Activated CD4-positive, alpha-beta T cell treated with anti-CD3 and anti-CD28 coated beads, Interleukin-2, amount 10 ng/mL, durations not matched to agents 24 days and 14 days (primary cell): ENCODE measurements at regions not wholly inside any gene's neighbourhood (a gene's known extent, or its start where the extent isn't known, plus 50 kb on each side); places are given as distances from the start of the nearest gene placed in this dataset.

Experiments used
- DNase-seq: peaks from one replicate; pipeline ENCODE4 v3.0.0; 2022
- H3K27ac Mint-ChIP-seq: one replicate; pipeline ENCODE4 v1.8.0; 2022; ENCODE audit warnings: mild to moderate bottlenecking, mixed read lengths
- H3K27me3 Mint-ChIP-seq: one replicate; pipeline ENCODE4 v1.8.0; 2022; ENCODE audit warnings: mixed read lengths
- H3K36me3 Mint-ChIP-seq: one replicate; pipeline ENCODE4 v1.8.0; 2022; ENCODE audit warnings: low read depth, mild to moderate bottlenecking, mixed read lengths
- H3K4me1 Mint-ChIP-seq: one replicate; pipeline ENCODE4 v1.8.0; 2021; ENCODE audit warnings: mixed read lengths
- H3K4me3 Mint-ChIP-seq: one replicate; pipeline ENCODE4 v1.8.0; 2022; ENCODE audit warnings: mild to moderate bottlenecking, moderate library complexity, mixed read lengths
- H3K9me3 Mint-ChIP-seq: one replicate; pipeline ENCODE4 v1.8.0; 2021; ENCODE audit warnings: mixed read lengths
- intact Hi-C: fragments of 100-400 bp; cut with micrococcal nuclease; formaldehyde crosslinking; loops from one replicate; pipeline ENCODE4 v1.15.1; 2023

DNA sequence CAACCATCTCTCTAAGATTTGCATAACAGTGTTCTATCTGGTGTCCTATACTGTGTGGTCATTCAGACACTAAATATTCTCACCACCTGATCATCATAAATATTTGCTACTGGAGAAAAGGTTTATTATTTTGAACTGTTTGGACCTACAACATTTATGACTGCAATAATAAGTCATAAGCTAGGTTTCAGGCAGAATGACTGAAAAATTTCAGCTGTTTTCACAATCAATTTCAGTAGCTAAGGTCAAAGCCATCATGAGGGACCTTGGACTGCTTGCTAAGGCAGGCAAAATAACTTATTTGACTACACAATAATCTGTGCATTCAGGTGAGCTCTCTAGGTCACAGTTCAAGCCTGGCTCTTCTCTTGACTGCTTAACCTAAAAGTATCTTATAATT, 425.5 kb upstream of the CDH2 start:
- H3K9me3 Mint-ChIP-seq = peaks cover 2% of the 10 kb centered on the region
- no peak for DNase-seq
- H3K4me1 Mint-ChIP-seq = no peaks in the 10 kb centered on the region
- H3K27ac Mint-ChIP-seq = no peak overlapping the region
- no peaks in the 10 kb centered on the region for H3K27me3 Mint-ChIP-seq
- intact Hi-C loops = no loop called here
- no peak overlapping the region for H3K4me3 Mint-ChIP-seq
- no peaks in the 10 kb centered on the region for H3K36me3 Mint-ChIP-seq

DNA sequence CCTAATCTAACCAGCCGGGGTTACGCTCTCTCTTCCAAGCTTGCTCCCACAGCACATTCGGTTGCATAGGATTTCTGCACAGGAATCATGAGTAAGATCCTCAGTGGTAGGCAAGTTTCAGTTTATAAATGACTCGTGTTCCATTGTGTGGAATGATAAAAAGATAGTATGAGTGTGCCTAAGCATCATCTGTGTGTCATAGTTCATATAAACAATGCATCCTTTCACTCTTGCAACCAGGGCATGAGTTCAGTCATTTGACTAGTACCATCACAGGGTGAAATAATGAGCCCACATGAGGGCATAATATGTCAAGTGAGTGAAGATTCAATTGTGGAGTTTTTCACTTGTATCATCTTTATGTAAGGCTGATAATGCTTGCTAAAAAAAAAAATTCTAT, 417.1 kb upstream of the CDH2 start:
- intact Hi-C loops = no loop called here
- Mint-ChIP-seq H3K36me3 (no peaks in the 10 kb centered on the region), H3K27ac (no peak overlapping the region), H3K9me3 (no peaks in the 10 kb centered on the region), H3K4me1 (no peaks in the 10 kb centered on the region), H3K27me3 (no peaks in the 10 kb centered on the region), H3K4me3 (no peak overlapping the region)
- no peak for DNase-seq

DNA sequence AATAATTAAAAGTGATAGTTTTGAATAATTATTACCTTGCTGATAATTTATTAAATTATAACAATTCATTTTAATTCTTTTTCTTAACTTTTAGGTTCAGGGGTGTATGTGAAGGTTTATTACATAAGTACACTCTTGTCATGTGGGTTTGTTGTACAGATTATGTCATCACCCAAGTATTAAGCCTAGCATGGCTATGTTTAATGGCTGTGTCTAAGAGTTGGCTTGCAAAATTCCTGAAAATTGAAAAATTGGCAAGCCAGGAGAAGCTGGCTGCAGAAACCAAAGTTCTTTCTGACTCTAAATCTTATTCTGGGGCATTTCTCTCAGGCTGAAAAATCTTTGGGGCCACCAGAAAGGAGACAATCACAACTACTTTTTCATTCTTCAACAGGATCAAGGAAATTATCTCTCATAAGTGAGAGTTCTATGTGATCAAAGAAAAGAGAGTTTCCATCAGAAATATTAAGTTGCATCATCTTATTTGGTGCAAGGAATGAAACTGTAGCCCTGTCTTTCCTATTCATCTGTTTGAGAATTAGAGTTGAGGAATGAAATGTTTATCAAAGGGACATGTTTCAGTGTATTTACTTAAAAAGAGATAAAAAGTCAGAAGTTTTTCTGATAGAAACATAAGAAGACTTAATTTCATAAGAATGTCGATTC, 412.1 kb upstream of the CDH2 start:
- no peak overlapping the region for H3K27ac Mint-ChIP-seq
- no peak for DNase-seq
- no peak overlapping the region for H3K4me3 Mint-ChIP-seq
- H3K9me3 Mint-ChIP-seq = no peaks in the 10 kb centered on the region
- no peaks in the 10 kb centered on the region for H3K4me1 Mint-ChIP-seq
- H3K27me3 Mint-ChIP-seq = no peaks in the 10 kb centered on the region
- no peaks in the 10 kb centered on the region for H3K36me3 Mint-ChIP-seq
- intact Hi-C loops = loop anchor here (10.0 kb wide), 1 partner anchor 46 kb away; no protein-coding TSS in a partner anchor

DNA sequence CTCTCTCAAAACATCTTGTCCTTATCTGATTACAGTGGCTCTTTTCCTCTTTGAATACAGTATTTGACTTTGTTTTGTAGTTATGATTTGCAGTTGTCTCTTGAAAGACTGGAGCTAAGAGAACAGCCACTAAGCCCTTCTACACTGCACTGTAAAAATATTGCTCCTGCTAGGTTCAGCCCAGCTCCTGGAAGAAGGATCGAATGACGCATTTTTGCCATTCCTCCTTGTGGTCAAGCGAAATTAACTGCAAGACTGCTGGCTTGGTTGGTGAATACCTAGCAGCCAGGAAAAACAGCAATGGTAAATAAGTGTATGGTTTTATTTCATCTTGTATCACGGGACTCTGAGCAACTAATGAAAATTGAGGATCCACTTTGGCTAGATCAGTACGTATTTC, 407.8 kb upstream of the CDH2 start:
- no peak for DNase-seq
- Mint-ChIP-seq H3K27ac (no peak overlapping the region), H3K27me3 (no peaks in the 10 kb centered on the region), H3K4me1 (no peaks in the 10 kb centered on the region), H3K36me3 (no peaks in the 10 kb centered on the region), H3K9me3 (no peaks in the 10 kb centered on the region), H3K4me3 (no peak overlapping the region)
- intact Hi-C loops = loop anchor here (10.0 kb wide), 1 partner anchor 50 kb away; no protein-coding TSS in a partner anchor

DNA sequence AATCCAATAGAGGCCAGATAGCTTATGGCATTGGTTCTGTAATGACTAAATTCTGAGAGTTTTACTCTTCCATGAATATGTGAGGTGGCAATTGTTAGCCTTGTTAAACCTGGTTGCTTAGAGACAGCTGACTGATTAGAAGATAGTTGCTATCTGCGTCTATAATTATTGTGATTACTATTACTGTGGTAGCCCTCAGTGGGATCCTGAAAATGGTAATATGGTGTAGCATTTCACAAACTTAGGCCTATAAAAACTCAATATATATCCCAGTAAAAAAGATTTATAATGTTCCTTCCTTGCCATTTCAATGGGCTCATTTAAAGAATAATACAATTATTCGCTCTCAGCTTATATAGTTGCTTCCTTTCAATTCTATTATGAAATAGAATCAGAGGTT, 405.8 kb upstream of the CDH2 start:
- Mint-ChIP-seq H3K9me3 (no peaks in the 10 kb centered on the region), H3K4me3 (no peak overlapping the region), H3K4me1 (no peaks in the 10 kb centered on the region), H3K27ac (no peak overlapping the region), H3K27me3 (no peaks in the 10 kb centered on the region), H3K36me3 (no peaks in the 10 kb centered on the region)
- intact Hi-C loops = loop anchor here (10.0 kb wide), 1 partner anchor 52 kb away; no protein-coding TSS in a partner anchor
- DNase-seq = no peak

DNA sequence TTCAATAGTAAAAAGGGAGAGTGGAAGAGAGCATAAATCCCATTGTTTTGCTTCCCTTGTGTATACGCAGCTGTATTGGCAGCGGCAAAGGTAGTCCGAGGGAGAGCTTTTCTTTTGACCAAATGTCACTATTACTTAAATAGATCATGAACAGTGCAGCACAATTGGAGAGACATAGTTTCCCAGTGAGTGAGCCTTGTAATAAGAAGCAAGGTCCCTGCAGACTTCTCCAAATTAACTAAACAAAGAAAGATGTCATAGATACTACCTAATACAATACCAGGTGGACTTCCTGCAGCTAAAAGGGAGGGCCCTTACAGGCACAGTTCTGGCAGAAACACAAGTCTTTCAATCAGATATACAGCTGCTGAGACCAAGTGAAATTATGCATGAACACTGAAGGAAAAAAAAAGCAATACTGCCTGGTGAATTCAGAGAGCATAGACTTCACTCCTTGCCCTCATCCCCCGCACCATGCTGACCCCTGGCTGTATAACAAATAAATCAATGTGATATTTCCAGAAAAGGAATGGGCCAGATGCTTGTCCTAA, 404.7 kb upstream of the CDH2 start:
- intact Hi-C loops = loop anchor here (10.0 kb wide), 1 partner anchor 53 kb away; no protein-coding TSS in a partner anchor
- no peaks in the 10 kb centered on the region for H3K9me3 Mint-ChIP-seq
- H3K4me3 Mint-ChIP-seq = no peak overlapping the region
- no peak for DNase-seq
- H3K4me1 Mint-ChIP-seq = no peaks in the 10 kb centered on the region
- H3K27ac Mint-ChIP-seq = no peak overlapping the region
- H3K27me3 Mint-ChIP-seq = no peaks in the 10 kb centered on the region
- no peaks in the 10 kb centered on the region for H3K36me3 Mint-ChIP-seq

DNA sequence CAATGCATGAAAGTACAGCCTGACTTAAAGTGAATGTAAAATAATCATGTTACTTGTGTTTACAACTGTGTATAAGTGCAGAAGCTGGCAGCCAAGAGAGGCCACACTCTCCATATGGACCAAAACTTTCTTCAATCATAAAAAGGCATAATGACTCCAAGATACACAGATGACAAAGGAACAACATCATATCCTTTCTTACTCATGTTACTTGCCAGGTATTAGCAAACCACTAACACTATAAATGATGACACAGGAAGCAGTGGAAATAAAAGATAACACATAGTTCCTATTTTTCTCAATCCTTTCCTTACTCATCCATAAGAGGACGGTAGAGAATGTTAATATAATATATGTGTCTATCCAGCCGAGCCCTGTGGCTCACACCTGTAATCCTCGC, 400.0 kb upstream of the CDH2 start:
- H3K9me3 Mint-ChIP-seq = peaks cover 4% of the 10 kb centered on the region
- no peaks in the 10 kb centered on the region for H3K27me3 Mint-ChIP-seq
- H3K27ac Mint-ChIP-seq = no peak overlapping the region
- DNase-seq = no peak
- no peak overlapping the region for H3K4me3 Mint-ChIP-seq
- no peaks in the 10 kb centered on the region for H3K4me1 Mint-ChIP-seq
- intact Hi-C loops = no loop called here
- no peaks in the 10 kb centered on the region for H3K36me3 Mint-ChIP-seq

DNA sequence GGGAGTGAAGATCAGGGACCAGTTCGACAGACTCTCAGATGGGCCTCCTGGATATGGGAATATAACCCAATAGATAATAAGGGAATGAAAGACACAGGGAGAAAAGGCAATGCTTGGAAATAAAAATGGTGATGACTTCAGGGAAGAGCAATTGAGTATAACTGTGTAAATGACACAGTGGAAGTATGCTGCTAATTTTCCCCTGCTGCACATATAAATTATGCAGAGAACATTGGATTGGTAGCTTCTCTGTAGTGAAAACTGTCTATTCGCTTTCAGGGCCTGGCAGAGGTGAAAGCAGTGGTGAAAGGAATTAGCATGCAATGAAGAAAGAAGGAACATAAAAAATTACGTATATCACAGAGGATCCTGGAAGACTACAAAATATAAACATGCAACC, 398.2 kb upstream of the CDH2 start:
- intact Hi-C loops = no loop called here
- DNase-seq = no peak
- Mint-ChIP-seq H3K36me3 (no peaks in the 10 kb centered on the region), H3K27me3 (no peaks in the 10 kb centered on the region), H3K27ac (no peak overlapping the region), H3K9me3 (peaks cover 4% of the 10 kb centered on the region), H3K4me3 (no peak overlapping the region), H3K4me1 (no peaks in the 10 kb centered on the region)

DNA sequence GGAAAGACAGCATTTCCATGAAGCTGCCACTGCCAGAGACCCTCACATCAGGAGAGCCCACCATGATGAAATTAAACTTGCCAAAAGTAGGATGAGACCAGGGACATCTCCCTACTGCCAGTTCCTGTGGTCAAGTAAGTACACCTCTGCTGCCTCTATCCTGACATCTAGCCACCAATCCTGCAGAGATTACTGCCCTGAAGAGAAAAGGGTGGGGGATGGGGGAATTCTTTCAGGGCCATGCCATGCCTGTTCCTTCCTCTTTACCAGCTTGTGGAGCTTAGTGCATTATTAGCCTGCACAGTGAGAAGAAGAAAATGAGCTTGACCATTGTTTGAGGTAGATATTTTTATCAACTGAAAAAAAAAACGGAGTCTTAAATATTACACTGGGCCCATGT, 397.2 kb upstream of the CDH2 start:
- H3K9me3 Mint-ChIP-seq = peaks cover 4% of the 10 kb centered on the region
- no peaks in the 10 kb centered on the region for H3K4me1 Mint-ChIP-seq
- H3K36me3 Mint-ChIP-seq = no peaks in the 10 kb centered on the region
- intact Hi-C loops = no loop called here
- no peaks in the 10 kb centered on the region for H3K27me3 Mint-ChIP-seq
- no peak overlapping the region for H3K4me3 Mint-ChIP-seq
- no peak overlapping the region for H3K27ac Mint-ChIP-seq
- no peak for DNase-seq

DNA sequence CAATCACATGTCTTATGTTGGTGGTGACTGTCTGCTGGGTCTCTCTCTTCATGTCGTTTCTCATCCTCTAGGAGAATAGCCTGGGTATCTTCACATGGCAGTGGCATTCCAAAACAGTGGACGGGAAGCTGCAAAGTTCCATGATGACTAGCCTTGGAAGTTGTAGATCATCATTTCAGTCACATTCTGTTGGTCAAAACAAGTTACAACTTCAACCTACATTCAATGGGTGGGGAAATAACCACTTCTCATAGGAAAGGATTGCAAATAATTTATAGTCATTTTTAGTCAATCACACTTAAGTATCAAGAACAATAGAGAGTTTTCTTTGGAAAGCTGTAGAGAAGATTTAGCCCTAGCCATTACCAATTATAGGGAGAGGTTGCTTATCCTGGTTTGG, 395.0 kb upstream of the CDH2 start:
- DNase-seq = no peak
- no peak overlapping the region for H3K4me3 Mint-ChIP-seq
- H3K27me3 Mint-ChIP-seq = no peaks in the 10 kb centered on the region
- H3K27ac Mint-ChIP-seq = no peak overlapping the region
- peaks cover 4% of the 10 kb centered on the region for H3K9me3 Mint-ChIP-seq
- intact Hi-C loops = no loop called here
- H3K4me1 Mint-ChIP-seq = no peaks in the 10 kb centered on the region
- H3K36me3 Mint-ChIP-seq = no peaks in the 10 kb centered on the region

DNA sequence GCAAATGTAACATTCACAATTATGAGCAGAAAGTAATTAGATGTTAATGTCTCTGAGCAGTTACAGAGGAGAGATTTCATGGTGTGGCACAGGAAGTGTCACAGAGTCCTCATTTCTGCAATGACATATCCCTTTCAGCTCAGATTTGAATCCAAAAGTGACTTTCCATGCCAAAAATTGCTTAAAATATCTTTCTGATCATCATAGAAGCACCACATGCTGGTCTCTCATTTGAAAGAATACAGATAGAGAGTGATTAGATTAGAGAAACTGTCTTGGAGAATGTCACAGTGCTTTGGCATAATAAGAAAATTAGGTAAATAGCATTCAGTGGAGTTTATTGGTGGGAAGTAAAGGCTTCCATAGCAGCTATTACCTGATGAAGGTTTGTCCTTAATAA, 383.4 kb upstream of the CDH2 start:
- Mint-ChIP-seq H3K4me3 (no peak overlapping the region), H3K9me3 (no peaks in the 10 kb centered on the region), H3K27ac (no peak overlapping the region), H3K27me3 (no peaks in the 10 kb centered on the region), H3K36me3 (no peaks in the 10 kb centered on the region), H3K4me1 (no peaks in the 10 kb centered on the region)
- intact Hi-C loops = no loop called here
- no peak for DNase-seq

DNA sequence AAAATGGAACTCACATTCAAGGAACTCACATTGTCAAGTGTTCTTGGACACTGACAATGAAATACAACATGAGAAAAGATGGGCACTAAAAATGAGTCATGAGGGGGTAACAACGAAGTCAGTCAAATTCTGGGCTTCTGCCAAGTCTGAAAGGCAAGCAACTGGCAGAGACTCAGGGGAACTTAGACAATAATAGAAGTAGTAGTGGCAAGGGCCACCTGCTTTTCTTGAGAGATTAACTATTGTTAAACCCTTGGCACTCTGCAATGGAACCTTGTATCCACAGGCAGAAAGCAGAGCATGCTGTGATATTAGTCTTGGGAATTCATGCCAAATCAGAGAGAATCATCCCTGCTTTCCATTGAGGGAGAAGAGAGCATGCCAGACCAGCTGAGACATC, 382.6 kb upstream of the CDH2 start:
- Mint-ChIP-seq H3K36me3 (no peaks in the 10 kb centered on the region), H3K27me3 (no peaks in the 10 kb centered on the region), H3K27ac (no peak overlapping the region), H3K4me1 (no peaks in the 10 kb centered on the region), H3K4me3 (no peak overlapping the region), H3K9me3 (no peaks in the 10 kb centered on the region)
- DNase-seq = no peak
- intact Hi-C loops = no loop called here

DNA sequence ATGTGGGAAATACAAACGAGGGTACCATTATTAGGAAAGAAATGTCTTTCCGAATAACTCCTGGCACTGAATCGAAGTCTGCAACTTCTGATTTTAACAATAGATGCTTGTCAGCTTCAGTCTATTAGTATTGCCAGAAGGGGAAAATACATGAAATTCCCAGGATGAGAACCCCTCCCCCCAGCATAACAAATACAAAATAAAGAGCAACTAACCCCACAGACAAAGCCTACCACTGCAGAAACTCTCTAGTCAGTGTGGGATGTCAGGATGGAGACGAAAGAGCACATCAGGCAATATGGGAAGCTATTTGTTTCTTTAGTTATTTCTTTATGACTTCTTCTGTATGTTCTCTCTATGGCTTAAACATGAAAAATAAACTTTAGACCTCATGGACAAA, 365.0 kb upstream of the CDH2 start:
- Mint-ChIP-seq H3K27me3 (no peaks in the 10 kb centered on the region), H3K36me3 (no peaks in the 10 kb centered on the region), H3K4me3 (no peak overlapping the region), H3K4me1 (no peaks in the 10 kb centered on the region), H3K27ac (no peak overlapping the region), H3K9me3 (peaks cover 7% of the 10 kb centered on the region)
- no peak for DNase-seq
- intact Hi-C loops = no loop called here

DNA sequence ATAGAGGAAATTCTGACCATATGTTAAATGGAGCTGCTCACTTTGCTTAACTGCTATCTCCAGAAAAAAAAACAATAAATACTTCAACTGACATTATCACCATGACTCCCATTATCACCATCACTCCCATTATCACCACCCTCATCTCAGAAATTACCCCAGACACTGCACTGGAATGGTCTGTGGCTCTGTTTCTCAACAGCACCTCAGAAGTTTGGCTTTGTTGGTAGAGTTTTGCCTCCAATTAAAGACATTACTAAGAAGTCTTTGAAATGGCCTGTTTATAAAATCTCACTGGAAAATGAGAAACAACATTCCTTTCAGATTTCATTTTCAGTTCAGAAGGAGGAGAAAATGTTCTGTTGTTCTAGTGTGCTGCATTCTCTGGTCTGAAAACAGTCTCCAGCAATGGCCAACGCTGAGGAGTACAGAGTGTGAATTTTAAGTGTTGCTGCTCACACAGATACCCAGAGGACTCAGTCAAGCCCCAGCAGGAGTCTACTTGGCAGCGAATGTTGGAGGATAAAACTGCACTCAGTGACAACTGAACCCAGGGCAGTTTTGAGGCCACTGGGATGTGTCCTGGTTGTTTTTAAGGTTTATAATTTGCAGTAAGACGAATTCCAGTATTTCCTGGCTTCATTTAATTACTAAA, 364.5 kb upstream of the CDH2 start:
- Mint-ChIP-seq H3K36me3 (no peaks in the 10 kb centered on the region), H3K27ac (no peak overlapping the region), H3K4me1 (no peaks in the 10 kb centered on the region), H3K27me3 (no peaks in the 10 kb centered on the region), H3K4me3 (no peak overlapping the region), H3K9me3 (peaks cover 7% of the 10 kb centered on the region)
- intact Hi-C loops = no loop called here
- DNase-seq = no peak
